ENCODE measurements at regions not wholly inside any gene's neighbourhood (a gene's known extent, or its start where the extent isn't known, plus 50 kb on each side); places are given as distances from the start of the nearest gene placed in this dataset.

DNA sequence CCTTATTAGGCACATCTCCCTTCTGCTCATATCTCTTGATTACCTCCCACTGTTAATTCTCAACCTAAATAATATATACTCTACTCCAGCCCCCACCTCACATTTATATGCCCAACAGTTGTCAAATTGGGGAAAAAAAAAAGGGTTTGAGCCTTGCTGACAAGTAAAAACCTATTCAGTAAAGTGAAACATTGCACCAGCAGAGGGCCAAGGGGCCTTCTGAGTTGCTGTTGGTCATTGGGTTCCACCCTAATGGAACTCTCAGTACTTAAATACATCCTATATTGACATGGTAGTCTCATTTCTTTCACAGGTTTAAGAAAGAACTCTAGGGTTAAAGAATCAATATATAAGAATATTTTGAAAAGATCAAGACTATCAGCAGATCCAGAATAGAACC lies 362.2 kb downstream of the SMARCA1 start:
- TF ChIP-seq CTCF (IDR thresholded peaks at IDR 0.05) = no peak
- TF ChIP-seq POLR2A (IDR thresholded peaks at IDR 0.05) = no peak
- no peak for TF ChIP-seq POLR2AphosphoS5 (IDR thresholded peaks at IDR 0.05)

All from prostate gland (tissue), 2 donors.